ENCODE measurements at regions not wholly inside any gene's neighbourhood (a gene's known extent, or its start where the extent isn't known, plus 50 kb on each side); places are given as distances from the start of the nearest gene placed in this dataset.

DNA sequence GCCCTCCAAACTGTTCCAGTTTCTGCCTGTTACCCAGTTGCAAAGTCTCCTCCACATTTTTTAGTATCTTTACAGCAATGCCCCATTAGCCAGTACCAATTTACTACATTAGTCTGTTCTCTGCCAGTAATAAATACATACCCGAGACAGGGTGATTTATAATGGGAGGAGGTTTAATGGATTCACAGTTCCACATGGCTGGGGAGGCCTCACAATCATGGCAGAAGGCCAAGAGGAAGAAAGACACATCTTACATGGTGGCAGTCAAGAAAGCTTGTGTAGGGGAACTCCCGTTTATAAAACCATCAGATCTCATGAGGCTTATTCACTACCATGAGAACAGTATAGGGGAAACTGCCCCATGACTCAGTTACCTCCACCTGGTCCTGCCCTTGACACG lies 600.7 kb upstream of the CDH6 start:
- in situ Hi-C loops (cut with MboI; ENCODE audit: low pct_unique_long_range_greater_than_20kb, low sequenced_read_pairs, unreplicated experiment) = no loop called here
- DNase-seq (ENCODE audit: low spot score) = no peak
- TF ChIP-seq, protein P1, sequence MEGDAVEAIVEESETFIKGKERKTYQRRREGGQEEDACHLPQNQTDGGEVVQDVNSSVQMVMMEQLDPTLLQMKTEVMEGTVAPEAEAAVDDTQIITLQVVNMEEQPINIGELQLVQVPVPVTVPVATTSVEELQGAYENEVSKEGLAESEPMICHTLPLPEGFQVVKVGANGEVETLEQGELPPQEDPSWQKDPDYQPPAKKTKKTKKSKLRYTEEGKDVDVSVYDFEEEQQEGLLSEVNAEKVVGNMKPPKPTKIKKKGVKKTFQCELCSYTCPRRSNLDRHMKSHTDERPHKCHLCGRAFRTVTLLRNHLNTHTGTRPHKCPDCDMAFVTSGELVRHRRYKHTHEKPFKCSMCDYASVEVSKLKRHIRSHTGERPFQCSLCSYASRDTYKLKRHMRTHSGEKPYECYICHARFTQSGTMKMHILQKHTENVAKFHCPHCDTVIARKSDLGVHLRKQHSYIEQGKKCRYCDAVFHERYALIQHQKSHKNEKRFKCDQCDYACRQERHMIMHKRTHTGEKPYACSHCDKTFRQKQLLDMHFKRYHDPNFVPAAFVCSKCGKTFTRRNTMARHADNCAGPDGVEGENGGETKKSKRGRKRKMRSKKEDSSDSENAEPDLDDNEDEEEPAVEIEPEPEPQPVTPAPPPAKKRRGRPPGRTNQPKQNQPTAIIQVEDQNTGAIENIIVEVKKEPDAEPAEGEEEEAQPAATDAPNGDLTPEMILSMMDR (IDR thresholded peaks at IDR 0.05; ENCODE audit: extremely low read depth, insufficient read depth, missing control alignments) = no peak

DNA sequence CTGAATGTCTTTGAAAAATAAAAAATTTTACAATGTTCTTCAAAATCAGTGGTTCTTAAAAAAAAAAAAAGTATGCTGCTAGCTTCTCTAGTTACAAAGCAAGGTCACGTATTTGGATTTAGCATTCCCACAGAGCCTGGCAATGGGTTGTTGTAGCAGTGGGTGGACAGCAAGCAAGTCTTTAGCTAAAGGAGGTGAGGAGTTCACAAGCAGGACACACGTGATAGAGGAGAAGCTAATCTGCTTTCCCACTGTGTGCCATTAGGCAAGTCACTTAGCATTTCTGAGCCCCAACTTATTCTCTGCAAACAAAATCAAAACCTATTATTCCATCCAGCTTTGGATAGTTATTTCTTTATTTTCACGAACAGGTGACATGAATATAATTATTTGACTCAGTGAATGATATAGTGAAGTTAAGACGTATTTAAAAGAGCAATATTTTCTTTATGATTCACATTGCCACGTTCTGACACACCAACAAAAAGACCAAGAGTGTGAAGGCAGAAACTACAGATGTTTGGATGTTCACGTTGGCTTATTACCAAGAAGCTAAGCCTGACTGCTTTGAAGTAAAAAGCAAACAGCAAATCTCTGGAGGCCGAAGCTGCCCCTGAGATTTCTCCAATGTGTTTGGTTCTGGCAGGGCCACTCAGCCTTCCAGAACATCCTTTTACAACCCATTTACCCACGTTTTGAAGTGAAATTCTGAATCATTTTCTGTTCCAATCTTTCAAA lies 612.1 kb upstream of the CDH6 start:
- in situ Hi-C loops (cut with MboI; ENCODE audit: low pct_unique_long_range_greater_than_20kb, low sequenced_read_pairs, unreplicated experiment) = no loop called here
- DNase-seq (ENCODE audit: low spot score) = no peak
- TF ChIP-seq, protein P1 (IDR thresholded peaks at IDR 0.05; ENCODE audit: extremely low read depth, insufficient read depth, missing control alignments) = no peak

DNA sequence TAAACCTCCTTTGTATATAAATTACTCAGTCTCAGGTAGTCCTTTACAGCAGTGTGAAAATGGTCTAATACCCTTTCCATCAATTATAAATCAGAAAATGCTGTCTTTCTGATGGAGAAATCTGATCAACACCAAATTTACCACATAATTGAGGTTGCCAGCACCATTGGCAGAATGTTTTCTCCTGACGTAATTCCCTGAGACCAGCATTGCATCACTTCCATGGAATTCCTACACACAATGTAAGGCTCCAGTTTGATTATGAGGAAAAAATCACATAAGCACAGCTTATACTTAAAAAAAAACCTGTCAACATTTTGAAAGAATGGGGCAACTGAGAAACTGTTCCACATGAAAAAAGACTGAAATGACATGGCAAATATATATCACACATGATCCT lies 618.7 kb upstream of the CDH6 start:
- in situ Hi-C loops (cut with MboI; ENCODE audit: low pct_unique_long_range_greater_than_20kb, low sequenced_read_pairs, unreplicated experiment) = no loop called here

DNA sequence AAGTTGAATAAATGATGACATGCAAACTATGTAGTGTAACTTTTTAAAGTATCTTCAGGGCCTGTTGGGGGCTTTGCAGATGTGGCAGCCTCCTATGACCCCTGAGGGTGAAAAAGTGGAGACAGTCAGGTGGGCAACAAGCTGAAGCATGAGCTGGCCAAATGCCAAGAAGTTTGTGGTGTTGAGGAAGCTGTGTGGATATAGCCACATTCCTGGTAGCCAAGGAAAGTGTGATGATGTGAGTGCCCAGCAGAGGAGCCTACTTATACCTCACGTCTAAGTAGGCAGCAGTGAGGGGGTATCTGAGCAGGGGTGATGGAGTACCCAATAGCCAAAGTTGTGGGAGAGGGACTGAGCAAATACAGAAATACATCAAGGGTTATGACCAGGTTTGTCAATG lies 621.2 kb upstream of the CDH6 start:
- TF ChIP-seq, protein P1 (IDR thresholded peaks at IDR 0.05; ENCODE audit: extremely low read depth, insufficient read depth, missing control alignments) = no peak
- in situ Hi-C loops (cut with MboI; ENCODE audit: low pct_unique_long_range_greater_than_20kb, low sequenced_read_pairs, unreplicated experiment) = no loop called here
- no peak for DNase-seq (ENCODE audit: low spot score)

More for the DNA sequence above, 618.7 kb upstream of the CDH6 start:
- DNase-seq (ENCODE audit: low spot score) = no peak
- TF ChIP-seq, protein P1 (IDR thresholded peaks at IDR 0.05; ENCODE audit: extremely low read depth, insufficient read depth, missing control alignments) = no peak

DNA sequence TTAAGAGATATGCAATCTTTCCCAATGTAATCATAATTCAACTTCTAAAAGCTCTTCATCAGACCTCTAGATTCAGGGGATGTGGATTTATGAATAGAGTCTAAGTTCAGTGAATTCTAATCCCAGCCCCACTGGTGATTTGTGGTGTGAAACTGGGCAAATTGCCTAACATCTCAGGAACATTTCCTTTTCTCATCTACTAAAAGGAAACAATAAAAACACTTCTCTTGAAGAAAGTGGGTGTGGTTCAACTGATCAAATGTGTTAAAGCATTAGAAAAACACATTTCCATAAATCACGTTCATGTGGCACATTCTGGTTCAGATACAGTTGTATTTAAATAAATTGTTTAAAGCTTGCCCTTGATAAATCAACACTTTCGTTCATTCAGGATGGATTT lies 631.7 kb upstream of the CDH6 start:
- TF ChIP-seq, protein P1 (IDR thresholded peaks at IDR 0.05; ENCODE audit: extremely low read depth, insufficient read depth, missing control alignments) = no peak
- DNase-seq (ENCODE audit: low spot score) = no peak
- in situ Hi-C loops (cut with MboI; ENCODE audit: low pct_unique_long_range_greater_than_20kb, low sequenced_read_pairs, unreplicated experiment) = no loop called here

DNA sequence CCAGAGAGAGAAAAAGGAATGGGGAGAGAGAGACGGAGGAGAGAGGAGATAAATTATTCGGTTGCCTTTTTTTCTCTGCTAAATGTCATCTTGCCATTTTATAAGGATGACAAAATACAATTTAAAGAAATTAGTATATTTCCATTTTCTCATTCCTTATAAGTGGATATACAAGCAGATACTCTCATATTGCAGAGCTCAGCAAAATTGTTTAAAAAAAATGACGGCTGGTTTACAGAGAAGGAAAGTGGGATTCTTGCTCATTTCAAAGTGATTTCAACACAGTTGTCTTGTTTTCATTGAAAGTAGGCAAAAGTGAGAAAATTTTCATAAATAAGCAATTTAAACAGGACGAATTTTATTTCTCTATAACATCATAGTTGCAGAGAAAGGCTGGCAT lies 641.9 kb upstream of the CDH6 start:
- TF ChIP-seq, protein P1 (IDR thresholded peaks at IDR 0.05; ENCODE audit: extremely low read depth, insufficient read depth, missing control alignments) = no peak
- DNase-seq (ENCODE audit: low spot score) = no peak
- in situ Hi-C loops (cut with MboI; ENCODE audit: low pct_unique_long_range_greater_than_20kb, low sequenced_read_pairs, unreplicated experiment) = no loop called here
